ENCODE measurements at regions not wholly inside any gene's neighbourhood (a gene's known extent, or its start where the extent isn't known, plus 50 kb on each side); places are given as distances from the start of the nearest gene placed in this dataset.

DNA sequence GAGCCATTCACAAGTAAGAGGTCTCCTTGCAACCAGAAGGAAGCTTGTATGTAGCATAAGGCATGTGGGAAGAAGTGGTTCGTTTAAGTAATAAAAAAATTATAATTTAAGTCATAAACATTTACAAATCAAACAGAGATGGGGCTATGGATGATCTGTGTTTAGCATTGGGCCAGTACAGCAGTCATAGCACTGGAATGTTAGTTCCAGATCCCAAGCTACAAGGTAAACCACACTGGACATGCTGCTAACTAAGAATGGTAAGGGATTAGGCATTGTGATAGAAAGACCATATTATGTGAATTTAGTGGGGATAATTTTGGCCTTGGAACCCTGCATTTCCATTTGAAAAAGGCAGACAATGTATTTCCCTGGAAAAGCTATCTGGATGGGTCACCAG lies 170.4 kb upstream of the KCNN2 start:
- TF ChIP-seq, protein P1, sequence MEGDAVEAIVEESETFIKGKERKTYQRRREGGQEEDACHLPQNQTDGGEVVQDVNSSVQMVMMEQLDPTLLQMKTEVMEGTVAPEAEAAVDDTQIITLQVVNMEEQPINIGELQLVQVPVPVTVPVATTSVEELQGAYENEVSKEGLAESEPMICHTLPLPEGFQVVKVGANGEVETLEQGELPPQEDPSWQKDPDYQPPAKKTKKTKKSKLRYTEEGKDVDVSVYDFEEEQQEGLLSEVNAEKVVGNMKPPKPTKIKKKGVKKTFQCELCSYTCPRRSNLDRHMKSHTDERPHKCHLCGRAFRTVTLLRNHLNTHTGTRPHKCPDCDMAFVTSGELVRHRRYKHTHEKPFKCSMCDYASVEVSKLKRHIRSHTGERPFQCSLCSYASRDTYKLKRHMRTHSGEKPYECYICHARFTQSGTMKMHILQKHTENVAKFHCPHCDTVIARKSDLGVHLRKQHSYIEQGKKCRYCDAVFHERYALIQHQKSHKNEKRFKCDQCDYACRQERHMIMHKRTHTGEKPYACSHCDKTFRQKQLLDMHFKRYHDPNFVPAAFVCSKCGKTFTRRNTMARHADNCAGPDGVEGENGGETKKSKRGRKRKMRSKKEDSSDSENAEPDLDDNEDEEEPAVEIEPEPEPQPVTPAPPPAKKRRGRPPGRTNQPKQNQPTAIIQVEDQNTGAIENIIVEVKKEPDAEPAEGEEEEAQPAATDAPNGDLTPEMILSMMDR (IDR thresholded peaks at IDR 0.05), result no peak
- TF ChIP-seq POLR2A (IDR thresholded peaks at IDR 0.05), result no peak
- no peak for TF ChIP-seq POLR2AphosphoS5 (IDR thresholded peaks at IDR 0.05)

All from breast epithelium (tissue), 3 donors.